ENCODE measurements at regions not wholly inside any gene's neighbourhood (a gene's known extent, or its start where the extent isn't known, plus 50 kb on each side); places are given as distances from the start of the nearest gene placed in this dataset.
"Not testable (repeated sequence)": the region's sequence is repeated elsewhere in the genome, so short reads cannot be mapped to it uniquely, and the experiment has no call there.

- Histone ChIP-seq H3K4me3 (ENCODE audit: low read depth in 1 of 2, low read length in 1 of 2) (no peak overlapping the region), H3K27me3 (peaks cover 100% of the 10 kb centered on the region)
Observed at GRCh38 chr14:103277931-103278330, 56.1 kb upstream of the EIF5 start.

GRCh38 chr14:103279142-103280025 is 54.7 kb upstream of the EIF5 start:
- no peak for TF ChIP-seq CTCF (IDR thresholded peaks at IDR 0.05)
- Histone ChIP-seq H3K4me1 (ENCODE audit: control insufficient read depth in 1 of 2, insufficient read depth in 1 of 2, low read depth in 1 of 2, low read length in 1 of 2) (peaks cover 2 to 11% of the 10 kb centered on the region in 2 experiments), H3K27ac (no peak overlapping the region), H3K27me3 (peaks cover 100% of the 10 kb centered on the region), H3K9me3 (no peaks in the 10 kb centered on the region), H3K4me3 (ENCODE audit: low read depth in 1 of 2, low read length in 1 of 2) (no peak overlapping the region), H3K36me3 (no peaks in the 10 kb centered on the region)

More at GRCh38 chr14:103277931-103278330, 56.1 kb upstream of the EIF5 start:
- Histone ChIP-seq H3K36me3 (no peaks in the 10 kb centered on the region), H3K27ac (no peak overlapping the region), H3K4me1 (ENCODE audit: control insufficient read depth in 1 of 2, insufficient read depth in 1 of 2, low read depth in 1 of 2, low read length in 1 of 2) (peaks cover 2 to 11% of the 10 kb centered on the region in 2 experiments), H3K9me3 (no peaks in the 10 kb centered on the region)
- no peak for TF ChIP-seq CTCF (IDR thresholded peaks at IDR 0.05)

- TF ChIP-seq CTCF (IDR thresholded peaks at IDR 0.05), result no peak
- no peaks in the 10 kb centered on the region for H3K9me3 ChIP-seq
- H3K36me3 ChIP-seq, result no peaks in the 10 kb centered on the region
- peaks cover 2 to 11% of the 10 kb centered on the region in 2 experiments for H3K4me1 ChIP-seq (ENCODE audit: control insufficient read depth in 1 of 2, insufficient read depth in 1 of 2, low read depth in 1 of 2, low read length in 1 of 2)
- no peak overlapping the region for H3K27ac ChIP-seq
- no peak overlapping the region for H3K4me3 ChIP-seq (ENCODE audit: low read depth in 1 of 2, low read length in 1 of 2)
- peaks cover 100% of the 10 kb centered on the region for H3K27me3 ChIP-seq
Observed at GRCh38 chr14:103280278-103280928, 53.6 kb upstream of the EIF5 start.

- Histone ChIP-seq H3K9me3 (no peaks in the 10 kb centered on the region), H3K27ac (no peak overlapping the region), H3K27me3 (peaks cover 100% of the 10 kb centered on the region), H3K4me3 (ENCODE audit: low read depth in 1 of 2, low read length in 1 of 2) (no peak overlapping the region), H3K4me1 (ENCODE audit: control insufficient read depth in 1 of 2, insufficient read depth in 1 of 2, low read depth in 1 of 2, low read length in 1 of 2) (peaks cover 2 to 11% of the 10 kb centered on the region in 2 experiments), H3K36me3 (no peaks in the 10 kb centered on the region)
- no peak for TF ChIP-seq CTCF (IDR thresholded peaks at IDR 0.05)
Observed at GRCh38 chr14:103281496-103282231, 52.4 kb upstream of the EIF5 start.

- Histone ChIP-seq H3K4me1 (ENCODE audit: control insufficient read depth in 1 of 2, insufficient read depth in 1 of 2, low read depth in 1 of 2, low read length in 1 of 2) (peaks cover 2 to 11% of the 10 kb centered on the region in 2 experiments), H3K27me3 (peaks cover 100% of the 10 kb centered on the region)
- H3K27ac ChIP-seq; H3K36me3 ChIP-seq; H3K4me3 ChIP-seq (ENCODE audit: low read depth in 1 of 2, low read length in 1 of 2); H3K9me3 ChIP-seq: not testable (repeated sequence)
Observed at GRCh38 chr14:103282309-103282708, 51.7 kb upstream of the EIF5 start.
